RCC 7860 (cell line): ENCODE measurements at regions not wholly inside any gene's neighbourhood (a gene's known extent, or its start where the extent isn't known, plus 50 kb on each side); places are given as distances from the start of the nearest gene placed in this dataset.

Experiments
- DNase-seq: peaks from one replicate; pipeline ENCODE4 v3.0.0-alpha.2; 2015; ENCODE audit warnings: low spot score
- FAIRE-seq: peaks from 2 replicates; lab custom pipeline; 2012; peaks lifted over from hg19 to GRCh38; lab: Jason Lieb, UNC

GRCh38 chr11:123261345-123262106, 66.5 kb upstream of the CLMP start:
- FAIRE-seq (no peak), DNase-seq (peak; percentile 46)

GRCh38 chr11:123260511-123261211, 65.6 kb upstream of the CLMP start:
- no peak for FAIRE-seq

GRCh38 chr11:123258877-123259276, 63.8 kb upstream of the CLMP start:
- DNase-seq = no peak
- no peak for FAIRE-seq

More at GRCh38 chr11:123260511-123261211, 65.6 kb upstream of the CLMP start:
- DNase-seq = no peak

GRCh38 chr11:123257370-123257769, 62.3 kb upstream of the CLMP start:
- no peak for FAIRE-seq

GRCh38 chr11:123255909-123256308, 60.9 kb upstream of the CLMP start:
- no peak for DNase-seq

More at GRCh38 chr11:123257370-123257769, 62.3 kb upstream of the CLMP start:
- no peak for DNase-seq

GRCh38 chr11:123254357-123254756, 59.3 kb upstream of the CLMP start:
- no peak for DNase-seq
- no peak for FAIRE-seq

More at GRCh38 chr11:123255909-123256308, 60.9 kb upstream of the CLMP start:
- no peak for FAIRE-seq

GRCh38 chr11:123253911-123254310, 58.9 kb upstream of the CLMP start:
- FAIRE-seq = no peak
- no peak for DNase-seq

GRCh38 chr11:123253223-123253622, 58.2 kb upstream of the CLMP start:
- DNase-seq (no peak), FAIRE-seq (no peak)

- DNase-seq (no peak), FAIRE-seq (no peak)
These were observed 56.8 kb upstream of the CLMP start for GRCh38 chr11:123251657-123252344.

GRCh38 chr11:123250892-123251656, 56.0 kb upstream of the CLMP start:
- DNase-seq (no peak), FAIRE-seq (no peak)

GRCh38 chr11:123249354-123249753, 54.3 kb upstream of the CLMP start:
- DNase-seq (peak; percentile 7), FAIRE-seq (no peak)

GRCh38 chr11:123247813-123248379, 52.8 kb upstream of the CLMP start:
- DNase-seq (no peak), FAIRE-seq (no peak)

GRCh38 chr11:123247496-123247799, 52.4 kb upstream of the CLMP start:
- FAIRE-seq (no peak), DNase-seq (no peak)

GRCh38 chr11:123246749-123247495, 51.9 kb upstream of the CLMP start:
- FAIRE-seq (peak; percentile 27), DNase-seq (peak; percentile 35)

- DNase-seq = no peak
- no peak for FAIRE-seq
These were observed 50.5 kb upstream of the CLMP start for GRCh38 chr11:123245567-123245966.
